COLO668 (cell line): ENCODE measurements at regions not wholly inside any gene's neighbourhood (a gene's known extent, or its start where the extent isn't known, plus 50 kb on each side); places are given as distances from the start of the nearest gene placed in this dataset.

Experiments
- DNase-seq: peaks from one replicate; lab custom pipeline; 2025; ENCODE audit not compliant: unreplicated experiment; lab: John Stamatoyannopoulos, UW

- no peak for DNase-seq
Measured at GRCh38 chr4:119750771-119751170, 122.2 kb upstream of the PDE5A start.

GRCh38 chr4:119750048-119750447 is 121.4 kb upstream of the PDE5A start:
- no peak for DNase-seq

DNA sequence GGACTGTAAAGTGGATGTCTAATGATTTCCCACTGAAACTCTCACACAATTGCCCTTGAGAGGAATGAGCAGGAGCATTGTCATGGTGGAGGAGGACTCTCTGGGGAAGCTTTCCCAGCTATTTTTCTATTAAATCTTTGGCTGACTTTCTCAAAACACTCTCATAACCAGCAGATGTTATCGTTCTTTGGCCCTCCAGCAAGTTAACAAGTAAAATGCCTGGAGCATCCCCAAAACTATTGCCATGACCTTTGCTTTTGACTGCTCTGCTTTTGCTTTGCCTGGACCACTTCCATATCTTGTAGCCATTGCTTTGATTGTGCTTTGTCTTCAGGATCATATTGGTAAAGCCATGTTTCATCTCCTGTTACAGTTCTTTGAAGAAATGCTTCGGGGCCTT is 120.2 kb upstream of the PDE5A start:
- DNase-seq: no peak

- no peak for DNase-seq
Measured at GRCh38 chr4:119746951-119747350, 118.3 kb upstream of the PDE5A start.

DNA sequence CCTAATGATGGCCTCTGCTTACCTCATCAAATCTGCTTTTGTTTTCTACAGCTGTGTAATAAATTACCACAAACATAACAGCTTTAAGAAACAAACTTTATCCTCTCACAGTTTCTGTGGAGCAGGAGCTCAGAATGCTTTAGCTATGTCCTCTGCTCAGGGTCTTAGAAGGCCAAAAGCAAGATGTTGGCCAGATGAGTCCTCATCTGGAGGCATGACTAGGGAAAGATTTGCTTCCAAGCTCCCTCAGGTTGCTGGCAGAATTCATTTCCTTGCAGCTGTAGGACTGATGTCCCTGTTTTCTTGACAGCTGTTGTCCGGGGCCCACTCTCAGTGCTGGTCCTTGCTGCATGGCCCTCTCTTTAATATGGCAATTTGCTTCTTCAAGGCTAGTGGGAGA is 116.7 kb upstream of the PDE5A start:
- DNase-seq: no peak

GRCh38 chr4:119744580-119744979 is 116.0 kb upstream of the PDE5A start:
- no peak for DNase-seq

DNA sequence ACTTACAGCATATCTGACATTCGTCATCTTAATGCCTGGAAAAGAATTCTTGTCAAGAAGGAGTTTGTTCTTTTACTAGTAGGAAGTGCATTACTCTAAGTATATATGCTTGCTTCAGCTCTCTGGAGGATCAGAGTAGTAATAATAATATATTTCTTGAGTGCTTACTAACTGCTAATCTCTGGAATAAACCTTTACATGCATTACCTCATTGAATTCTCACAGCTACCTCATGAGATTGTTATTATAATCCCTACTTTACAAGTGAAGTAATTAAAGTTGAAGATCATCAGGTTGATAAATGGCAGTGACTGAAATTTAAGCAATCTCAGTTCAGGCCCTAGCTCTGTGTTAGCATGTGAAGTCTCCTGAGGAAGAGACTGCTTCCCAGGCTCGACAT is 115.0 kb upstream of the PDE5A start:
- DNase-seq: no peak

- no peak for DNase-seq
Measured at GRCh38 chr4:119739796-119740195, 111.2 kb upstream of the PDE5A start.

- no peak for DNase-seq
Measured at GRCh38 chr4:119738901-119739300, 110.3 kb upstream of the PDE5A start.

- no peak for DNase-seq
Measured at GRCh38 chr4:119736559-119736958, 108.0 kb upstream of the PDE5A start.

DNA sequence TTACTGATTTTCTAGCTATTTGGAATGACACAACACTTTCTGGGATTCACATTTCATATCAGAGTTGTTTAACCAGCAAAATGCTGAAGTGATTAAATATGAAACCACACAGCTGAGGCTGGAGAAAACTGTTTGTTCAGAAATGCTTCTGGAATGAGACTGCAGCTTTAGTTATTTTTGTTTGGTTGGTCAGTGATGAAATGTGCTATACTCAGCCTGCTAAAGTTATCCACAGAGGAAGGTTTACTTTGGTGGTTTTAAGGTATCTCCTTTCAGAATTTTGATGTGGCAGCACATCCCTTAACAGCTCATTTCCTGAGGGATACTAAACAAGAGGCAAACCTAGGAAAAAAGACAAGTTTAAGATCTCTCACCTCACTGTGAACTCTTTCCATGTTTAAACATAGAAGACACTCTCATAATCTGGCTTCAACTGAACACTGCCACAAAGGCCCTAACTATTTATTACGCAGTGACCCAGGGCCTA is 106.6 kb upstream of the PDE5A start:
- DNase-seq: no peak

- DNase-seq: no peak
Measured at GRCh38 chr4:119733431-119733830, 104.8 kb upstream of the PDE5A start.

DNA sequence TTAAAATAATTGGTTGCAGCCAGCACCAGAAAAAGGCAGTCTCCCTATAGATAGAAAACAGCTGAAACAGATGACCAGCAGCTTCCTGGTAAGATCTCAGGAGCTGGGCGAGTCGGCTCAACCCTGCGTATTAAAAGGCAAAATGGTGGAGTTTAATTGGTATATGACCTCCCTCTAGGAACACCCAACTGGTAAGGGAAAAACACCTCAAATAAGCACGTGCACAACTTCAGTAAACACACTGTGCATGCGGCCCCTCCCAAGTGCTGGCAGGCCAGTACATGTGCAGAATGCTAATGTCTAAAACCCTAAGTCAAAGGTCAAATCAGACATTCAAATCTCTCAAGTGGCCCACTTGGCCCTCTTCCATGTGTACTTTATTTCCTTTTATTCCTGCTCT is 103.2 kb upstream of the PDE5A start:
- no peak for DNase-seq

GRCh38 chr4:119731146-119731742 is 102.6 kb upstream of the PDE5A start:
- DNase-seq: no peak

DNA sequence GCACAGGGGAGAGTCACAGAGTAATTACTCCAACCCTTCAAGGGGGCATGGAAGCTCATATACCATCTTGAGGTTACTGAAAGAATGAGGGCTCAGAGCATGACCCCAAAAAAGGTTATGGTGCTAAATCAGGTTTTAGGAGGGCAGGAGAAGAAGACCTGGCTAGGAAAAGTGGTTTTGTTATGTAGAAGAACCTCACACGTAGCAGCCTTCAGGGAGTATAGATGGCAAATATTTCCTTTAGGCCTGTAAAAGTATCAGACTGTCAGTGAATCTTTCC is 102.0 kb upstream of the PDE5A start:
- no peak for DNase-seq

DNA sequence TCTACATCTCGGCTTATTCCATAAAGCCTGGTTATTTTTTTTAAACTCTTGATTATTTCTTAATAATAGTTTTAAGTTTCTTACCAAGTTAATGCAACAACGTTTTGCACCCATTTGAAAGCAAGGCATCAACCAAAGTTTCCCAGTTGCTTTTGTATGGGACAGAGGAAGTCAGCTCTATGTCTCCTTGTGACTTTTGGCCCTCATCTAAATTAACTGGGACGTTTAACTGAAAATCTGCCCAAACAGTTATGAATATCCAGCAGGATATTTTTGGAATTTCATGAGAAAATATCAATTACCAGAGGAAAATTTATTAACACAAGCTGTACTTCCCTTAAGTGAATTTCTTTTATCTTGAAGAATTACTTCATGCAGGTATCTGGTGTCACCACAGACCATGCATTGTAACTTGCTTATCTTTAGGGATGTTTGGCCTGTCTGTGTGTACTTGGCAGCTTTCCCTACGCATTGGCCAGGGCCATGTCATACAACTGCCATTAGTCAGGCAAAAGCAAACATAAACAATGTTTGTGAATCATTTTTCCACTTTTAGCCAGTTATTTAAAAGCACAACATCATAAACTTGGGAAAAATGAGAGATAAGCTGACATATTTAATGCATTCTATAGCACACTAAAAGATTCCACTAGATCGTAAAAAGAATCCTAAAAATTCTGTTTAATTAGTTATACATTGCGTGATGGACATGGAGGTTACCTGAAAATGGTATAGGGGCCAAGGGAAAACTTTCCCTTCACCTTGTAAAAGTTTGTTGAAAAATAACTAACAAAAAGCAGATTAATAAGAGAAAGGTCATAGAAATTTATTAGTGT is 101.4 kb upstream of the PDE5A start:
- no peak for DNase-seq

DNA sequence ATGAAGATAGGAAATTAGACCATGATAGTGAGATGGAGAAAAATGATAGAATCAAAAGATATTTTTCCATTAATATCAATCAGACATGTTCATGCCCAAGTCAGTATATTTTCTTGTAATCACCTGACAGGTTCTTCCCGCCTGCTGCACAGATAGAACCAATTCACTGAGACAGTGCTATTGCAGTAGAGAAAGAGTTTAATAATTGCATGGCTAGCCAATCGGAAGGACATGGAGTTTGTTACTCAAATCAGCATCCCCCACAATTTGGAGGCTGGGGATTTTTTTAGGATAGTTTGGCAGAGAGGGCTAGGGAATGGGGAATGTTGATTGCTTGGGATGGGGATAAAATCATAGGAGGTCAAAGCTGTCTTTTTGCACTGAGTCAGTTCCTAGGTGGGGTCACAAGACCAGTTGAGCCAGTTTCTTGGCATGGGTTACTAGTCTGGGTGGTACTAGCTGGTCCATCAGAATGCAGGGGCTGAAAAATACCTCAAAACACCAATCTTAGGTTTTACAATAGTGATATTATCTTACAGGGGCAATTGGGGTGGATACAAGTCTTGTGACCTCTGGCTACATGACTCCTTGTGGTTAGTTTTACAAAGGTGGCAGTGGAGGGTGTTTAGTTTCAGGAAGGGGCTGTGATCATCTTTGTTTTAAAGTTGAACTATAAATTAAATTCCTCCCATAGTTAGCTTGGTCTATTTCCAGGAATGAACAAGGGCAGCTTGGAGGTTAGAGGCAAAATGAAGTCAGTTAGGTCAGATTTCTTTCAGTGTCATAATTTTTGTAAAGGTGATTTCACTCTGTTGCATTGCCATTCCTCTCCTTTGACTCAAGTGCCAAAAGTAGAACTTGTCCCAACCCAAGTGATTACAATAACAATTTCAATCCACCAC is 100.3 kb upstream of the PDE5A start:
- DNase-seq: no peak

GRCh38 chr4:119728185-119728584 is 99.6 kb upstream of the PDE5A start:
- no peak for DNase-seq

DNA sequence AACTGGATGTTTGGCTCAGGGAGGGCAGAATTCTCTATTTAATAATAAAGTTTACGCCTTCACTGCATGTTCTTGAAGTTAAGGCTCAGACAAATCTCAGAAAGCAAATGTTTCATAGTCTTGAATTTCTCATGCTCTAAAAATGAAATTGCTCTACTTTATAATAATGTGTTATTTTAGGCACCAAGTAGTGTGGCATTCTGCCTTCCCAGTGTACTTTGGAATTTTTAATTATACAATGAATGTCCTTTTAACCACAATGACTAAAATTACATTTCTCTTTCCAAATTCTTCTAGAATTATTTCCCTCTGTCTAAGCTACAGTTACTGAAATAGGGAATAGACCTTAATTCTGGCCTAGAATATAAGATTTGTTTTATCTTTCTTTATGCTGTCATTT is 97.9 kb upstream of the PDE5A start:
- no peak for DNase-seq

- no peak for DNase-seq
Measured at GRCh38 chr4:119725688-119726330, 97.2 kb upstream of the PDE5A start.

- DNase-seq: no peak
Measured at GRCh38 chr4:119725011-119725410, 96.4 kb upstream of the PDE5A start.
